ENCODE measurements at regions not wholly inside any gene's neighbourhood (a gene's known extent, or its start where the extent isn't known, plus 50 kb on each side); places are given as distances from the start of the nearest gene placed in this dataset.

DNA sequence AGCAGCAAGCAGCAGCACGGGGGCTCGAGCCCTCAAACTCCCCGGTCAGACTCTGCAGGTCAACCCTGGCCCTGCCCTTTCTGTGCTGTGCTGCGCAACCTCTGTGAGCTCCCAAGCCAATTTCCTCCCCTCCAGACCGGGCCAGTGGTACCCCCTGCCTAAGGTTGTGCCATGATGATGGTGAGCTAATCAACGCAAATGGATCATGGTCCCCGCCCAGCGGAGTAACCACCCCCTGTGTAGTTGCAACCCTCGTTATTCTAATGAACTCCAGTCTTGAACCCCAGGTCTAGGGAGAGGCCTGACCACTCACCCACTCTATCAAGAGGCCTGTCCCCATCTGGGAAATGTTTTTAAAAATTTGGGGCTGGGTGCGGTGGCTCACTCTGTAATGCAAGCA lies 201.8 kb upstream of the FOXF1 start:
- CTCF ChIA-PET, result interaction anchor here (0.6 to 1.2 kb wide), 3 partner anchors 11 to 487 kb away, joined by 3 read pairs; no protein-coding TSS in a partner anchor
- no peak for TF ChIP-seq HDAC2 (IDR thresholded peaks at IDR 0.05)
- no peak for TF ChIP-seq TFCP2L1 (CRISPR knock-in tag; IDR thresholded peaks at IDR 0.05)
- no peak for TF ChIP-seq JUN (IDR thresholded peaks at IDR 0.05)
- TF ChIP-seq, protein P1, sequence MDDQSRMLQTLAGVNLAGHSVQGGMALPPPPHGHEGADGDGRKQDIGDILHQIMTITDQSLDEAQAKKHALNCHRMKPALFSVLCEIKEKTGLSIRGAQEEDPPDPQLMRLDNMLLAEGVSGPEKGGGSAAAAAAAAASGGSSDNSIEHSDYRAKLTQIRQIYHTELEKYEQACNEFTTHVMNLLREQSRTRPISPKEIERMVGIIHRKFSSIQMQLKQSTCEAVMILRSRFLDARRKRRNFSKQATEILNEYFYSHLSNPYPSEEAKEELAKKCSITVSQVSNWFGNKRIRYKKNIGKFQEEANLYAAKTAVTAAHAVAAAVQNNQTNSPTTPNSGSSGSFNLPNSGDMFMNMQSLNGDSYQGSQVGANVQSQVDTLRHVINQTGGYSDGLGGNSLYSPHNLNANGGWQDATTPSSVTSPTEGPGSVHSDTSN (IDR thresholded peaks at IDR 0.05), result no peak
- peak overlapping the region; percentile 52 to 70; a peak in 2 of 6 replicates for H3K27ac ChIP-seq
- H3K9me3 ChIP-seq, result no peaks in the 10 kb centered on the region
- WGBS (ENCODE audit: missing lambda C conversion rate), result 81% methylated on average over 10 of the region's 10 CpGs
- DNase-seq (ENCODE audit: low read depth in 1 of 2, low spot score in 1 of 2) (no peak), ATAC-seq (no peak), FAIRE-seq (no peak)
- POLR2A ChIA-PET, result no interaction called here
- no peak overlapping the region for H3K4me3 ChIP-seq
- no peak overlapping the region for H3K4me2 ChIP-seq
- H3K4me1 ChIP-seq, result peaks cover 11% of the 10 kb centered on the region; the same call in 2 of the 3 replicates

DNA sequence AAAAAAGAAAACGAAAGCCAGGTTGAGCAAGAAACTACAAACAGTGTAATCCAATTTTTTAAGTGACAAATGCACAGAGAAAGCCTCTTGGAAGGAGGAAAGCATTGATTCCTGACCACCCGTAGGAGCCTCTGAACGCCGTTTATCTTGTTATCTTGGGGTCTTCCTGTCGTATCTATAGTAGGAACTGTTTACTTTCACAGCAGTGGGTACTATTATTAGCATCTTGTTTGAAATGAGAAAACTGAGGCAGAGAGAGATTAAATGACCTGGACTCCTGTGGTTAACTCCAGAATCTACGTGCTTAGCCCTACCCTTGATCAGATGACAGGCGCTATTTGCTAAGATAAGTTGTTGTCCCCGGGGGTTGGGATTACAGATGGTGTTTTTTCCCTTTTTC lies 196.7 kb upstream of the FOXF1 start:
- no peaks in the 10 kb centered on the region for H3K4me1 ChIP-seq
- CTCF ChIA-PET, result no interaction called here

DNA sequence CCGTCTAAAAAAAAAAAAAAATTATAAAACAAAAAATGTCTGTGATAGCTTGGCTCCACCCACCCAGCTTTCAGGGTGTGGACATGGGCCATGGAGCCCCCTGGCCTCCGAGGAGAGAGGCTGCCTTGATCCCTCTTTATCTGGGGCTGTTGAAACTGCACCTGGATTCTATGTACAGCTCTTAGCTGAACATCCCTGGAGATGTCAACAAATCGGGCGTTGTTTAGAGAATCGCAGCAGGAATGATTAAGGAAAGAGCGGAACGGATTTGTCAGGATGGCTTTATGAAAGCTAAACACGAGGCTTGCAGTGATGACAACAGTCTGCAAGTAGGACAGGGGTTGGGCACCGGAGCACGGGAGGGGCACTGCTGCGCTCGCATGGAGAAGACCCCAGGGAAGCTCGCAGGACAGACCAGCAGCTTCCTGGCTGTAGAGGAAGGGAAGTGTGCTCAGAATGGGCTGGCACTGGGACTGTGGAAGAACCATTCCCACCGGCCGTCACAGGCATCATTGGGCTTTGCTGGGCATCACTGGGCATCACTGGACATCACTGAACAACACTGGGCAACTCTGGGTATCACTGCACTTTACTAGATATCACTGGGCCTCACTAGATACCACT lies 195.8 kb upstream of the FOXF1 start:
- DNase-seq (ENCODE audit: low read depth in 1 of 2, low spot score in 1 of 2) (no peak), FAIRE-seq (no peak), ATAC-seq (no peak)
- Histone ChIP-seq H3K27ac (no peak overlapping the region), H3K9me3 (no peaks in the 10 kb centered on the region), H3K4me2 (no peak overlapping the region), H3K4me1 (no peaks in the 10 kb centered on the region), H3K4me3 (no peak overlapping the region)
- 45% methylated on average over 15 of the region's 15 CpGs for WGBS (ENCODE audit: missing lambda C conversion rate)
- CTCF ChIA-PET, result no interaction called here
- POLR2A ChIA-PET, result no interaction called here
- no peak for TF ChIP-seq NPAS2 (CRISPR knock-in tag; IDR thresholded peaks at IDR 0.05; ENCODE audit: borderline replicate concordance)
- no peak for TF ChIP-seq CBX2 (IDR thresholded peaks at IDR 0.05; ENCODE audit: borderline replicate concordance, low read depth)
- TF ChIP-seq, protein P2, sequence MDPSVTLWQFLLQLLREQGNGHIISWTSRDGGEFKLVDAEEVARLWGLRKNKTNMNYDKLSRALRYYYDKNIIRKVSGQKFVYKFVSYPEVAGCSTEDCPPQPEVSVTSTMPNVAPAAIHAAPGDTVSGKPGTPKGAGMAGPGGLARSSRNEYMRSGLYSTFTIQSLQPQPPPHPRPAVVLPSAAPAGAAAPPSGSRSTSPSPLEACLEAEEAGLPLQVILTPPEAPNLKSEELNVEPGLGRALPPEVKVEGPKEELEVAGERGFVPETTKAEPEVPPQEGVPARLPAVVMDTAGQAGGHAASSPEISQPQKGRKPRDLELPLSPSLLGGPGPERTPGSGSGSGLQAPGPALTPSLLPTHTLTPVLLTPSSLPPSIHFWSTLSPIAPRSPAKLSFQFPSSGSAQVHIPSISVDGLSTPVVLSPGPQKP (IDR thresholded peaks at IDR 0.05; ENCODE audit: low read depth, low read length), result no peak
- no peak for TF ChIP-seq TP53 (CRISPR knock-in tag; IDR thresholded peaks at IDR 0.05)
- TF ChIP-seq ZFP36 (IDR thresholded peaks at IDR 0.05; ENCODE audit: borderline replicate concordance, partially characterized antibody), result no peak
- no peak for TF ChIP-seq ZC3H11A (IDR thresholded peaks at IDR 0.05)
- TF ChIP-seq ZNF302 (CRISPR knock-in tag; IDR thresholded peaks at IDR 0.05), result no peak
- no peak for TF ChIP-seq HOXA7 (CRISPR knock-in tag; IDR thresholded peaks at IDR 0.05)
- TF ChIP-seq NR3C1 (IDR thresholded peaks at IDR 0.05), result no peak
- no peak for TF ChIP-seq MAFK (IDR thresholded peaks at IDR 0.05; ENCODE audit: partially characterized antibody)
- TF ChIP-seq ZSCAN20 (CRISPR knock-in tag; IDR thresholded peaks at IDR 0.05), result no peak
- no peak for TF ChIP-seq FOSL2 (IDR thresholded peaks at IDR 0.05)
- no peak for TF ChIP-seq FOSL2 (CRISPR knock-in tag; IDR thresholded peaks at IDR 0.05)

More for the DNA sequence above, 196.7 kb upstream of the FOXF1 start:
- DNase-seq (ENCODE audit: low read depth in 1 of 2, low spot score in 1 of 2) (no peak), FAIRE-seq (no peak), ATAC-seq (no peak)
- TF ChIP-seq, protein P3, sequence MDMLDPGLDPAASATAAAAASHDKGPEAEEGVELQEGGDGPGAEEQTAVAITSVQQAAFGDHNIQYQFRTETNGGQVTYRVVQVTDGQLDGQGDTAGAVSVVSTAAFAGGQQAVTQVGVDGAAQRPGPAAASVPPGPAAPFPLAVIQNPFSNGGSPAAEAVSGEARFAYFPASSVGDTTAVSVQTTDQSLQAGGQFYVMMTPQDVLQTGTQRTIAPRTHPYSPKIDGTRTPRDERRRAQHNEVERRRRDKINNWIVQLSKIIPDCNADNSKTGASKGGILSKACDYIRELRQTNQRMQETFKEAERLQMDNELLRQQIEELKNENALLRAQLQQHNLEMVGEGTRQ (IDR thresholded peaks at IDR 0.05), result no peak
- TF ChIP-seq, protein P4, sequence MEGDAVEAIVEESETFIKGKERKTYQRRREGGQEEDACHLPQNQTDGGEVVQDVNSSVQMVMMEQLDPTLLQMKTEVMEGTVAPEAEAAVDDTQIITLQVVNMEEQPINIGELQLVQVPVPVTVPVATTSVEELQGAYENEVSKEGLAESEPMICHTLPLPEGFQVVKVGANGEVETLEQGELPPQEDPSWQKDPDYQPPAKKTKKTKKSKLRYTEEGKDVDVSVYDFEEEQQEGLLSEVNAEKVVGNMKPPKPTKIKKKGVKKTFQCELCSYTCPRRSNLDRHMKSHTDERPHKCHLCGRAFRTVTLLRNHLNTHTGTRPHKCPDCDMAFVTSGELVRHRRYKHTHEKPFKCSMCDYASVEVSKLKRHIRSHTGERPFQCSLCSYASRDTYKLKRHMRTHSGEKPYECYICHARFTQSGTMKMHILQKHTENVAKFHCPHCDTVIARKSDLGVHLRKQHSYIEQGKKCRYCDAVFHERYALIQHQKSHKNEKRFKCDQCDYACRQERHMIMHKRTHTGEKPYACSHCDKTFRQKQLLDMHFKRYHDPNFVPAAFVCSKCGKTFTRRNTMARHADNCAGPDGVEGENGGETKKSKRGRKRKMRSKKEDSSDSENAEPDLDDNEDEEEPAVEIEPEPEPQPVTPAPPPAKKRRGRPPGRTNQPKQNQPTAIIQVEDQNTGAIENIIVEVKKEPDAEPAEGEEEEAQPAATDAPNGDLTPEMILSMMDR (IDR thresholded peaks at IDR 0.05), result no peak
- TF ChIP-seq, protein P5, sequence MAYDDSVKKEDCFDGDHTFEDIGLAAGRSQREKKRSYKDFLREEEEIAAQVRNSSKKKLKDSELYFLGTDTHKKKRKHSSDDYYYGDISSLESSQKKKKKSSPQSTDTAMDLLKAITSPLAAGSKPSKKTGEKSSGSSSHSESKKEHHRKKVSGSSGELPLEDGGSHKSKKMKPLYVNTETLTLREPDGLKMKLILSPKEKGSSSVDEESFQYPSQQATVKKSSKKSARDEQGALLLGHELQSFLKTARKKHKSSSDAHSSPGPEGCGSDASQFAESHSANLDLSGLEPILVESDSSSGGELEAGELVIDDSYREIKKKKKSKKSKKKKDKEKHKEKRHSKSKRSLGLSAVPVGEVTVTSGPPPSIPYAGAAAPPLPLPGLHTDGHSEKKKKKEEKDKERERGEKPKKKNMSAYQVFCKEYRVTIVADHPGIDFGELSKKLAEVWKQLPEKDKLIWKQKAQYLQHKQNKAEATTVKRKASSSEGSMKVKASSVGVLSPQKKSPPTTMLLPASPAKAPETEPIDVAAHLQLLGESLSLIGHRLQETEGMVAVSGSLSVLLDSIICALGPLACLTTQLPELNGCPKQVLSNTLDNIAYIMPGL (CRISPR knock-in tag; IDR thresholded peaks at IDR 0.05; ENCODE audit: borderline replicate concordance), result no peak
- no peak for TF ChIP-seq MAFK (IDR thresholded peaks at IDR 0.05; ENCODE audit: partially characterized antibody)
- no peak for TF ChIP-seq EHF (CRISPR knock-in tag; IDR thresholded peaks at IDR 0.05)
- no peak for TF ChIP-seq HEYL (CRISPR knock-in tag; IDR thresholded peaks at IDR 0.05)
- no peak for TF ChIP-seq FOXS1 (CRISPR knock-in tag; IDR thresholded peaks at IDR 0.05)
- TF ChIP-seq FOSB (CRISPR knock-in tag; IDR thresholded peaks at IDR 0.05), result no peak
- no peak for TF ChIP-seq ZFP36 (IDR thresholded peaks at IDR 0.05; ENCODE audit: borderline replicate concordance, partially characterized antibody)
- TF ChIP-seq JUNB (IDR thresholded peaks at IDR 0.05), result no peak
- no peak for TF ChIP-seq TP53 (CRISPR knock-in tag; IDR thresholded peaks at IDR 0.05)
- TF ChIP-seq CBX2 (IDR thresholded peaks at IDR 0.05; ENCODE audit: borderline replicate concordance, low read depth), result no peak
- TF ChIP-seq BHLHE40 (IDR thresholded peaks at IDR 0.05; ENCODE audit: low read depth, low read length), result no peak
- TF ChIP-seq FOSL2 (IDR thresholded peaks at IDR 0.05), result no peak
- no peak for TF ChIP-seq FOSL2 (CRISPR knock-in tag; IDR thresholded peaks at IDR 0.05)
- POLR2A ChIA-PET, result no interaction called here
- 13% methylated on average over 8 of the region's 8 CpGs for WGBS (ENCODE audit: missing lambda C conversion rate)
- Histone ChIP-seq H3K4me2 (no peak overlapping the region), H3K4me3 (no peak overlapping the region), H3K9me3 (no peaks in the 10 kb centered on the region), H3K27ac (no peak overlapping the region)

Data from A549 (cell line).